Gastrocnemius medialis (tissue), 4 donors: ENCODE measurements at regions not wholly inside any gene's neighbourhood (a gene's known extent, or its start where the extent isn't known, plus 50 kb on each side); places are given as distances from the start of the nearest gene placed in this dataset.

Experiments
- ATAC-seq, 2 donors: fragments of 150-250 bp; one replicate each; pipeline ENCODE4 v1.9.1; 2016
- DNase-seq, 2 donors: peaks; one replicate each; pipeline ENCODE4 v3.0.0-alpha.2; 2019
- H3K27ac ChIP-seq, 4 donors: fragments of 200-600 bp; sonication (generic); 1 replicate in 1 of 4; 2 replicates in 3 of 4; pipeline ENCODE4 v1.5.1; 2016 to 2018; ENCODE audit warnings: mild to moderate bottlenecking in 2 of 4, moderate library complexity in 1 of 4
- H3K27me3 ChIP-seq, 3 donors: fragments of 200-600 bp; sonication (generic) in 2 of 3; 1 replicate in 1 of 3; 2 replicates in 2 of 3; pipeline versions ENCODE4 v1.5.1 to v1.6.0; 2016 to 2019; ENCODE audit warnings: mild to moderate bottlenecking in 1 of 3, moderate library complexity in 1 of 3
- H3K36me3 ChIP-seq, 2 donors: fragments of 200-600 bp; sonication (generic) in 1 of 2; one replicate each; pipeline ENCODE4 v1.5.1; 2017 to 2018
- H3K4me1 ChIP-seq, 2 donors: fragments of 200-600 bp; sonication (generic) in 1 of 2; one replicate each; pipeline ENCODE4 v1.5.1; 2016 to 2017; ENCODE audit warnings: mild to moderate bottlenecking in 2 of 2
- H3K4me3 ChIP-seq, 4 donors: fragments of 200-600 bp; sonication (generic) in 3 of 4; 1 replicate in 1 of 4; 2 replicates in 3 of 4; pipeline ENCODE4 v1.5.1; 2016 to 2019; ENCODE audit warnings: mild to moderate bottlenecking in 2 of 4
- H3K9me3 ChIP-seq, 3 donors: fragments of 200-600 bp; sonication (generic) in 2 of 3; 1 replicate in 1 of 3; 2 replicates in 2 of 3; pipeline ENCODE4 v1.5.1; 2016 to 2019
- POLR2A ChIP-seq, 2 donors: fragments of 450-650 bp; IDR thresholded peaks; one replicate each; pipeline ENCODE4 v1.6.1; 2017; ENCODE audit warnings: antibody characterized with exemption in 2 of 2, mild to moderate bottlenecking in 2 of 2, moderate library complexity in 2 of 2
- in situ Hi-C, 4 donors: fragments of 200-750 bp; cut with MboI; loops; one replicate each; pipeline versions ENCODE4 v1.15.0 to v1.8.0; 2017; ENCODE audit warnings: low sequenced_read_pairs in 4 of 4
- intact Hi-C: fragments of 100-400 bp; cut with DNase I; formaldehyde crosslinking; loops from one replicate; pipeline ENCODE4 v1.15.1; 2023; ENCODE audit warnings: low total_unique reads
- TF ChIP-seq, protein P1 (sequence below), 5 experiments: fragments of 450-650 bp in 3 of 5; fragments of 200-600 bp in 2 of 5; sonication (generic) in 2 of 5; IDR thresholded peaks in 4 of 5; conservative IDR thresholded peaks in 1 of 5; 1 replicate in 4 of 5; 2 replicates in 1 of 5; pipeline ENCODE4 v1.5.1; 2016 to 2019; ENCODE audit warnings: antibody characterized with exemption in 5 of 5, mild to moderate bottlenecking in 3 of 5, moderate library complexity in 3 of 5

DNA sequence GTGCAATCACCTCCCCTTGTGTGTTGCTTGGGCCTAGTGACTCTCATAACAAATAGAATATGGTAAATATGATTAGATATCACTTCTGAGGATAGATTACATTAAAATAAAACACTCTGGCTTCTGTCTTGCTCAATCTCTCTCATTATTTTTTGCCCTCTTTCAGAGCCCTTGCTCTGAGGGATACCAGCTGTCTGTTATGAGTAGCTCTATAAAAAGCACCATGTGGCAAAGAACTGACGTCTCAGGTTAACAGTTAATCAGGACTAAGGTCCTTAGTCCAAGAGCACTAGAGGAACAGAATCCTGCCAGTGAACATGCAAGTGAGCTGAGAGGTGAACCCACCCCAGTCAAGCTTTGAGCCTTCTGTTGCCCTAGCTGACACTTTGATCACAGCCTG lies 402.2 kb upstream of the HTR1E start:
- DNase-seq (no peak), ATAC-seq (no peak)
- TF ChIP-seq POLR2A (IDR thresholded peaks at IDR 0.05) = no peak
- TF ChIP-seq, protein P1, sequence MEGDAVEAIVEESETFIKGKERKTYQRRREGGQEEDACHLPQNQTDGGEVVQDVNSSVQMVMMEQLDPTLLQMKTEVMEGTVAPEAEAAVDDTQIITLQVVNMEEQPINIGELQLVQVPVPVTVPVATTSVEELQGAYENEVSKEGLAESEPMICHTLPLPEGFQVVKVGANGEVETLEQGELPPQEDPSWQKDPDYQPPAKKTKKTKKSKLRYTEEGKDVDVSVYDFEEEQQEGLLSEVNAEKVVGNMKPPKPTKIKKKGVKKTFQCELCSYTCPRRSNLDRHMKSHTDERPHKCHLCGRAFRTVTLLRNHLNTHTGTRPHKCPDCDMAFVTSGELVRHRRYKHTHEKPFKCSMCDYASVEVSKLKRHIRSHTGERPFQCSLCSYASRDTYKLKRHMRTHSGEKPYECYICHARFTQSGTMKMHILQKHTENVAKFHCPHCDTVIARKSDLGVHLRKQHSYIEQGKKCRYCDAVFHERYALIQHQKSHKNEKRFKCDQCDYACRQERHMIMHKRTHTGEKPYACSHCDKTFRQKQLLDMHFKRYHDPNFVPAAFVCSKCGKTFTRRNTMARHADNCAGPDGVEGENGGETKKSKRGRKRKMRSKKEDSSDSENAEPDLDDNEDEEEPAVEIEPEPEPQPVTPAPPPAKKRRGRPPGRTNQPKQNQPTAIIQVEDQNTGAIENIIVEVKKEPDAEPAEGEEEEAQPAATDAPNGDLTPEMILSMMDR (IDR thresholded peaks at IDR 0.05 in 4 of 5, conservative IDR thresholded peaks at IDR 0.05 in 1 of 5) = no peak
- H3K4me3 ChIP-seq = no peak overlapping the region
- in situ Hi-C loops (no loop called here), intact Hi-C loops (no loop called here)
- no peaks in the 10 kb centered on the region for H3K9me3 ChIP-seq
- peaks cover 0 to 3% of the 10 kb centered on the region in 2 donors for H3K4me1 ChIP-seq
- no peak overlapping the region for H3K27ac ChIP-seq
- H3K27me3 ChIP-seq = no peaks in the 10 kb centered on the region
- no peaks in the 10 kb centered on the region for H3K36me3 ChIP-seq

DNA sequence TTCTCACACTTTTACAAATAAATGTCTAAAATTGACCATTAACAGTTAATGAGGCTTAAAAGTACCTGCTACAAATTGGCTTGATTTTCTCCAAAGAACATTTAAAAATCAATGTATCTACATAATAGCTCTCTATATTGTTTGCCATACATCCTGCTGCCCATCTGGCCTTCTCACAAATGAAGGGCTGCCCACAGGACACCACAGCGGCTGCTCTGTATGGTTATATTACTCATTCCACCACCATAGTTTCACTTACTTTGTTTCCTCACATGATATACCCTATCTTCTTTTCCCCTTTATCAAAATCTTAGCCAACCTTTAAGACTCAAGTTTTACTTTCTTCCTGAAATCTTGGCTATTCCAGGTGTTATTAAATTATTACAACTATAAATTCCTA lies 407.7 kb upstream of the HTR1E start:
- H3K4me1 ChIP-seq = no peaks in the 10 kb centered on the region
- no peak for DNase-seq
- no peak for TF ChIP-seq POLR2A (IDR thresholded peaks at IDR 0.05)
- TF ChIP-seq, protein P1 (IDR thresholded peaks at IDR 0.05 in 4 of 5, conservative IDR thresholded peaks at IDR 0.05 in 1 of 5) = no peak
- H3K27me3 ChIP-seq = no peaks in the 10 kb centered on the region
- intact Hi-C loops (no loop called here), in situ Hi-C loops (no loop called here)
- no peaks in the 10 kb centered on the region for H3K36me3 ChIP-seq
- no peaks in the 10 kb centered on the region for H3K9me3 ChIP-seq
- no peak overlapping the region for H3K4me3 ChIP-seq
- no peak for ATAC-seq
- H3K27ac ChIP-seq = no peak overlapping the region

DNA sequence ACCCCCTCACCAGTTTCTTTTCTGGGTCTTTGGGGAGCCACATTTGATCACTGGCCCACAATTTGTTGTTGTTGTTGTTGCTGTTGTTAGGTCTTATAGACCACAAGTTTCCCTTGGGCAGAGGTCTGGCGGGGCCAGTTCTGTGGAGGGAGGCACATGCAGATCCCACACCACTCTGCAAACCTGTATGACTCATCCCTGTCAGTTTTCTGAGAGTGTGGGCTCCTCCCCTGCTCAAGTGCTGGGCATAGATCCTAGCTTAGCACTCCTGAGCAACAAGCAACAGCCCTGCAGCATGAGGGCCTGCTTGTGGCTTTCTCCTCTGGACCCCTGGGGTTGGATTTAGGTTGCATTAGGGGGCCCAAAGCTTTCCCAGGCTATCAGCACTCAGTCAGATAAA lies 411.1 kb upstream of the HTR1E start:
- ATAC-seq (no peak), DNase-seq (no peak)
- no peak overlapping the region for H3K4me3 ChIP-seq
- no peaks in the 10 kb centered on the region for H3K9me3 ChIP-seq
- TF ChIP-seq, protein P1 (IDR thresholded peaks at IDR 0.05 in 4 of 5, conservative IDR thresholded peaks at IDR 0.05 in 1 of 5) = no peak
- no peak for TF ChIP-seq POLR2A (IDR thresholded peaks at IDR 0.05)
- no peak overlapping the region for H3K27ac ChIP-seq
- H3K4me1 ChIP-seq = no peaks in the 10 kb centered on the region
- intact Hi-C loops (no loop called here), in situ Hi-C loops (no loop called here)
- no peaks in the 10 kb centered on the region for H3K36me3 ChIP-seq
- no peaks in the 10 kb centered on the region for H3K27me3 ChIP-seq

DNA sequence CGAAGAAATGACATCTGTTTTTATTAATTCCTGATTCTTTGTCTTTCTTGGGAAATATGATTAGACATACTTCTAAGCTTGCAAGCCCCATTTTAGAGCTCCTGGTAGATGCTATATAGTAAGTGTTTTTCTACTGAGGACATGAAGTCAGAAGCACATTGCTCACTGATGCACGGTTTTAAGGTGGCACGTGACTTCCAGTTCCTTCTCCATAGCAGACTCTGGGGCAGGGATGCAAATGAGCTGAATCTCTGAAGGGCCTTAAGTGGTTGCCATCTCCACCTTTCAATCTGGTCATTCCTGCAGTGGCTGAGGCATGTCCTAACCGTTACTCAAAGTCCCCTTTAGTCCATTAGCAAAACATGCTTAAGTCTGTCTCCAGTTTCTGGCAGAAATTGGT lies 421.2 kb upstream of the HTR1E start:
- H3K4me1 ChIP-seq = no peaks in the 10 kb centered on the region
- ATAC-seq (no peak), DNase-seq (no peak)
- intact Hi-C loops (no loop called here), in situ Hi-C loops (no loop called here)
- no peak overlapping the region for H3K27ac ChIP-seq
- no peaks in the 10 kb centered on the region for H3K36me3 ChIP-seq
- TF ChIP-seq, protein P1 (IDR thresholded peaks at IDR 0.05 in 4 of 5, conservative IDR thresholded peaks at IDR 0.05 in 1 of 5) = no peak
- no peak for TF ChIP-seq POLR2A (IDR thresholded peaks at IDR 0.05)
- no peaks in the 10 kb centered on the region for H3K9me3 ChIP-seq
- H3K27me3 ChIP-seq = no peaks in the 10 kb centered on the region
- H3K4me3 ChIP-seq = no peak overlapping the region

DNA sequence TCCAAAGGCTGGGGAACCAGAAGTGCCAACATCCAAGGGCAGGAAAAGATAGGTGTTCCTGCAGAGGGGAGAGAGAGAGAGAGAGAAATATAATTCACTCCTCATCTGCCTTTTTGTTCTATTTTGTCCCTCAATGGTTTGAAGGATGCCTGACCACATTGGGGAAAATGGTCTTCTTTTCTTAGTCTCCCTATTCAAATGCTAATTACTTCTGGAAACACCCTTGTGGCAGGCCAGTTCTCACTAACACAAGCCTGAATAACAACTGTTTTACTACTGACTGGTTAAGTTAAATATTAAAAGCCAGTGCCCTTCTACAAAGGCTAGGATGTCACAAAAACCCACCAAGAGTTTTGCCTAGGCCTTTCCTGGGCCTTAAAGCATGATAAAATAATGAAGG lies 425.4 kb upstream of the HTR1E start:
- Histone ChIP-seq H3K36me3 (no peaks in the 10 kb centered on the region), H3K4me3 (no peak overlapping the region), H3K4me1 (no peaks in the 10 kb centered on the region), H3K9me3 (no peaks in the 10 kb centered on the region), H3K27ac (no peak overlapping the region), H3K27me3 (no peaks in the 10 kb centered on the region)
- no peak for DNase-seq
- intact Hi-C loops (no loop called here), in situ Hi-C loops (no loop called here)
- TF ChIP-seq POLR2A (IDR thresholded peaks at IDR 0.05) = no peak
- TF ChIP-seq, protein P1 (IDR thresholded peaks at IDR 0.05 in 4 of 5, conservative IDR thresholded peaks at IDR 0.05 in 1 of 5) = no peak
- ATAC-seq = no peak
